K562 (cell line): ENCODE measurements at regions not wholly inside any gene's neighbourhood (a gene's known extent, or its start where the extent isn't known, plus 50 kb on each side); places are given as distances from the start of the nearest gene placed in this dataset.

Experiments used
- ATAC-seq: fragments of 200-7000 bp; cut with Tn5 transposase; 3 replicates; pipeline ENCODE4 v1.9.1; 2020; ENCODE audit warnings: moderate library complexity
- BruUV-seq: library from RNA; stranded (reverse); fragments of 400-500 nt; replicated peaks from 2 replicates; lab custom pipeline; 2021; lab: Mats Ljungman, UMichigan
- CTCF ChIA-PET: fragments of 300-600 bp; formaldehyde crosslinking; extraction: SDS; loops from one replicate; lab custom pipeline; 2021; ENCODE audit warnings: low intra/inter-chr PET ratio; lab: Yijun Ruan, JAX
- POLR2A ChIA-PET: fragments of 300-600, 350-650 bp; sonication (Branson Sonifier 250); formaldehyde crosslinking; extraction: SDS; loops from one replicate; lab custom pipeline; 2021; ENCODE audit warnings: antibody characterized with exemption, inconsistent platforms; lab: Yijun Ruan, JAX
- DNase-seq, 4 experiments: peaks; one replicate each; pipeline versions ENCODE4 v3.0.0 to v3.0.0-alpha.2; 2011 to 2018; ENCODE audit warnings: low spot score in 3 of 4, mixed read lengths in 3 of 4; ENCODE audit errors: extremely low read depth in 1 of 4
- FAIRE-seq: peaks from 2 replicates; lab custom pipeline; 2011; peaks lifted over from hg19 to GRCh38; lab: Jason Lieb, UNC
- H2AFZ ChIP-seq: 2 replicates; pipeline ENCODE4 v1.6.0; 2011; ENCODE audit warnings: low read depth, low read length, control low read depth, inconsistent platforms
- H3K27ac ChIP-seq: fragments of 200-600 bp; 3 replicates; pipeline ENCODE4 v1.8.0; 2011; ENCODE audit warnings: low read depth, mild to moderate bottlenecking, control low read depth, inconsistent platforms, low read length, moderate library complexity, mixed read lengths; ENCODE audit errors: extremely low read depth
- H3K27me3 ChIP-seq, 2 experiments: fragments of 300-600 bp in 1 of 2; 2 replicates in 1 of 2; 3 replicates in 1 of 2; pipeline versions ENCODE4 v1.6.0 to v1.8.0; 2011; ENCODE audit warnings: inconsistent platforms in 2 of 2, low read length in 2 of 2, mild to moderate bottlenecking in 1 of 2, mixed read lengths in 1 of 2, moderate library complexity in 1 of 2; ENCODE audit not compliant: control insufficient read depth in 2 of 2, insufficient read depth in 2 of 2
- H3K36me3 ChIP-seq: fragments of 300-600 bp; 3 replicates; pipeline ENCODE4 v1.8.0; 2011; ENCODE audit warnings: mild to moderate bottlenecking, low read length, inconsistent platforms; ENCODE audit not compliant: control insufficient read depth, insufficient read depth
- H3K4me1 ChIP-seq, 2 experiments: fragments of 200-600 bp in 1 of 2; replicated peaks in 1 of 2; 2 replicates in 1 of 2; 3 replicates in 1 of 2; pipeline versions ENCODE4 v1.5.1 to v1.8.0; 2011; ENCODE audit warnings: inconsistent platforms in 2 of 2, low read length in 2 of 2, mild to moderate bottlenecking in 1 of 2, mixed read lengths in 1 of 2, moderate library complexity in 1 of 2; ENCODE audit not compliant: control insufficient read depth in 2 of 2, insufficient read depth in 2 of 2
- H3K4me2 ChIP-seq: 2 replicates; pipeline ENCODE4 v1.6.1; 2011; ENCODE audit warnings: low read length, control low read depth, inconsistent platforms, mixed read lengths; ENCODE audit not compliant: insufficient read depth
- H3K4me3 ChIP-seq: fragments of 200-600 bp; sonication (generic), shearing (Covaris generic); 2 replicates; pipeline ENCODE4 v1.5.1; 2016; ENCODE audit warnings: control low read depth, inconsistent platforms
- H3K79me2 ChIP-seq: fragments of 200-600 bp; 3 replicates; pipeline ENCODE4 v1.8.0; 2011; ENCODE audit warnings: low read length, inconsistent platforms; ENCODE audit not compliant: control insufficient read depth, insufficient read depth
- H3K9ac ChIP-seq, 2 experiments: 2 replicates each; pipeline versions ENCODE4 v1.6.0 to v1.6.1; 2011; ENCODE audit warnings: low read depth in 2 of 2, low read length in 2 of 2, control low read depth in 1 of 2, inconsistent platforms in 1 of 2, mild to moderate bottlenecking in 1 of 2, mixed read lengths in 1 of 2; ENCODE audit not compliant: insufficient read depth in 1 of 2
- H3K9me1 ChIP-seq: one replicate; pipeline ENCODE4 v1.6.0; 2011; ENCODE audit warnings: inconsistent platforms, mild to moderate bottlenecking, low read length, moderate library complexity; ENCODE audit not compliant: control insufficient read depth, insufficient read depth
- H3K9me3 ChIP-seq: replicated peaks from 2 replicates; pipeline ENCODE4 v1.5.1; 2011; ENCODE audit warnings: low read depth, low read length, inconsistent platforms; ENCODE audit not compliant: control insufficient read depth, insufficient read depth
- H4K20me1 ChIP-seq: replicated peaks from 2 replicates; pipeline ENCODE4 v1.6.1; 2011; ENCODE audit warnings: low read length, inconsistent platforms, mixed read lengths; ENCODE audit not compliant: control insufficient read depth, insufficient read depth
- BCOR ChIP-seq: fragments of 450-650 bp; IDR thresholded peaks from 2 replicates; pipeline ENCODE4 v1.6.1; 2016
- JUNB ChIP-seq: fragments of 450-650 bp; formaldehyde crosslinking; conservative IDR thresholded peaks from 2 replicates; pipeline ENCODE4 v1.4.0; 2020; ENCODE audit warnings: mild to moderate bottlenecking
- MBD2 ChIP-seq: sonication (generic); IDR thresholded peaks from 2 replicates; pipeline ENCODE4 v1.6.1; 2016; ENCODE audit warnings: low read depth, borderline replicate concordance
- PBX2 ChIP-seq, 2 experiments: IDR thresholded peaks in 1 of 2; conservative IDR thresholded peaks in 1 of 2; 2 replicates each; pipeline ENCODE4 v1.6.1; 2016; ENCODE audit warnings: low read depth in 2 of 2, mild to moderate bottlenecking in 1 of 2, missing compliant biosample characterization in 1 of 2, missing genetic modification characterization in 1 of 2, moderate library complexity in 1 of 2
- RBM22 ChIP-seq: fragments of 200-400 bp; formaldehyde crosslinking; IDR thresholded peaks from 2 replicates; pipeline ENCODE4 v1.6.1; 2018; ENCODE audit warnings: low read length, low read depth; ENCODE audit not compliant: poor library complexity, severe bottlenecking
- ZNF12 ChIP-seq: sonication (generic); formaldehyde crosslinking; IDR thresholded peaks from 2 replicates; pipeline ENCODE4 v1.4.0; 2020; ENCODE audit warnings: mild to moderate bottlenecking, missing genetic modification reagents
- ZNF407 ChIP-seq: fragments of 450-650 bp; IDR thresholded peaks from 2 replicates; pipeline ENCODE4 v1.6.1; 2016; ENCODE audit warnings: low read depth
- WGBS: fragments of 100-300 bp; shearing (Covaris generic); methylation state at CpG from one replicate; pipeline ENCODE4 v1.1.6; 2016; ENCODE audit warnings: low coverage, mixed read lengths; ENCODE audit not compliant: insufficient coverage; ENCODE audit errors: missing lambda C conversion rate; 5-methylcytosine and 5-hydroxymethylcytosine counted together
- in situ Hi-C: fragments of 300-500 bp; cut with MboI; formaldehyde crosslinking; loops from 4 replicates; pipeline ENCODE4 v1.15.0; 2018; ENCODE audit warnings: inconsistent platforms, mixed read lengths
- intact Hi-C: fragments of 100-400 bp; cut with micrococcal nuclease; formaldehyde crosslinking; loops from 2 replicates; pipeline ENCODE4 v1.14.2; 2022

GRCh38 chr5:30051976-30052375, 1141.5 kb upstream of the CDH6 start:
- Histone ChIP-seq H3K4me2 (no peak overlapping the region), H3K79me2 (no peaks in the 10 kb centered on the region), H3K9me1 (no peaks in the 10 kb centered on the region), H3K27me3 (no peaks in the 10 kb centered on the region), H3K36me3 (no peaks in the 10 kb centered on the region), H3K4me1 (no peaks in the 10 kb centered on the region), H3K9ac (no peak overlapping the region), H3K27ac (no peak overlapping the region), H2AFZ (no peak overlapping the region), H4K20me1 (no peaks in the 10 kb centered on the region), H3K4me3 (no peak overlapping the region), H3K9me3 (no peaks in the 10 kb centered on the region)
- ChIA-PET POLR2A (no interaction called here), CTCF (no interaction called here)
- DNase-seq (no peak), ATAC-seq (no peak), FAIRE-seq (no peak)
- intact Hi-C loops (no loop called here), in situ Hi-C loops (no loop called here)
- TF ChIP-seq JUNB (CRISPR knock-in tag) (no peak), ZNF407 (no peak), MBD2 (no peak), RBM22 (no peak), PBX2 (CRISPR knock-in tag; IDR thresholded peaks at IDR 0.05; ENCODE audit: low read depth) (no peak), PBX2 (tag; conservative IDR thresholded peaks at IDR 0.05; ENCODE audit: low read depth) (no peak), BCOR (no peak), ZNF12 (no peak)
- BruUV-seq = no TSS peak
- WGBS = 10% methylated on average over 2 of the region's 2 CpGs
